ENCODE measurements at regions not wholly inside any gene's neighbourhood (a gene's known extent, or its start where the extent isn't known, plus 50 kb on each side); places are given as distances from the start of the nearest gene placed in this dataset.

DNA sequence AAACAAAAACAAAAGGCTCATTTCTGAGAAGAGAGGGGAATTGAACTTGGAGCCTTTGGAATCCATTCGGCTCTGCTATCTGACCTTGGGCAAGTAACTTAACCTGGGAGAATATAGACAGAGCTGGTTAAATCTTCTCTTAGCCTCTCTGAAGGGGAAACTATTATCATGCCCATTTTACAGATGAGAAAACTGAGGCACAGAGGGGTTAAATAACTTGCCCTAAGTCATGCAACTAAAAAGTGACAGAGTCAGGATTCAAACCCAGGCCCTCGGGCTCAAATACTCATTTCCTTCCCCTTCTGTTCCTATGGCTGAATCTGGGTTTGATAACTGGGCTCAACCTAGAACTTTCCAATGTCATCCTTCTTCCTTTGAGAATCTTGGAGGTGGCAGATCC lies 291.3 kb upstream of the MSX2 start:
- H3K36me3 Mint-ChIP-seq, result no peaks in the 10 kb centered on the region
- H3K9me3 Mint-ChIP-seq, result no peaks in the 10 kb centered on the region
- no peak overlapping the region for H3K27ac Mint-ChIP-seq
- H3K27me3 Mint-ChIP-seq, result peaks cover 5% of the 10 kb centered on the region
- H3K4me3 Mint-ChIP-seq, result no peak overlapping the region
- H3K4me1 Mint-ChIP-seq, result no peaks in the 10 kb centered on the region

DNA sequence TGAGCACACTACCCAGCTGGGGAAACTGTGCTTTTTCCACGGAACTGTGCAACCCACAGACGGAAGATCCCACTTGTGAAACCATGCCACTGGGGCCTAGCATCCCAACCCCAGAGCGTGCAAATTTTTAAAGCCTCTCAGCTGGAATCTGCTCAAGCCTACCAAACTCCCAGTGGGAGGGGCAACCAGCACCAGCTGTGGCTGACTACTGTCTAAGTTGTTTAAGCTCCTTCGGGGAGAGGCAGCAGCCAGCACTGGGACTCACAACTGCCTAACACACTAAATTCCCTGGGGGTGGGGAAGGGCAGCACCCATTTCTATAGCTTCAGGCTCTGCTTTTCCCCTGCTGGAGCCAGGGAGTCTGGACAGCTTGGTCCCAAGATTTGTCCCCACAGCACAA lies 287.6 kb upstream of the MSX2 start:
- Mint-ChIP-seq H3K27ac (no peak overlapping the region), H3K9me3 (peaks cover 5% of the 10 kb centered on the region), H3K4me3 (no peak overlapping the region), H3K27me3 (peaks cover 6% of the 10 kb centered on the region), H3K36me3 (no peaks in the 10 kb centered on the region), H3K4me1 (no peaks in the 10 kb centered on the region)

GRCh38 chr5:174444479-174445188 lies 279.7 kb upstream of the MSX2 start:
- peaks cover 14% of the 10 kb centered on the region for H3K9me3 Mint-ChIP-seq
- no peaks in the 10 kb centered on the region for H3K4me1 Mint-ChIP-seq
- H3K4me3 Mint-ChIP-seq, result no peak overlapping the region
- H3K27me3 Mint-ChIP-seq, result no peaks in the 10 kb centered on the region
- no peaks in the 10 kb centered on the region for H3K36me3 Mint-ChIP-seq
- H3K27ac Mint-ChIP-seq, result no peak overlapping the region

DNA sequence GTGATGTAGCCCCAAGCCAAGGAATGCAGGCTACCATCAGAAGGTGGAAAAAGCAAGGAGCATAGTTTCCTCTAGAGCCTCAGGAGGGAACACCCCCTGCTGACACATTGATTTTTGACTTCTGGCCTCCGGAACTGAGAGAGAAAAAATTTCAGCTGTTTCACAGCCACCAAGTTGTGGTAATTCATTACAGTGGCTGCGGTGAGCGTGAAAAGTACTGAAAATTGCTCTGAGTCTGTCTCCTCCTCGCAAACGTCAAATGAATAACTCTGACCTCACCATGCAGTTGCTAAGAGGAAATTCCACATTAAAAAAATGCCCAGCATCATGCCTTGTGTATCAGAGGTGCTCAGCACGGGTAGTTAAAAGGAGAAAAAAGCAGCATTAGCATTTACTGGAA lies 277.9 kb upstream of the MSX2 start:
- Mint-ChIP-seq H3K27me3 (peaks cover under 1% of the 10 kb centered on the region), H3K36me3 (no peaks in the 10 kb centered on the region), H3K4me1 (no peaks in the 10 kb centered on the region), H3K27ac (no peak overlapping the region), H3K4me3 (no peak overlapping the region), H3K9me3 (peaks cover 14% of the 10 kb centered on the region)

DNA sequence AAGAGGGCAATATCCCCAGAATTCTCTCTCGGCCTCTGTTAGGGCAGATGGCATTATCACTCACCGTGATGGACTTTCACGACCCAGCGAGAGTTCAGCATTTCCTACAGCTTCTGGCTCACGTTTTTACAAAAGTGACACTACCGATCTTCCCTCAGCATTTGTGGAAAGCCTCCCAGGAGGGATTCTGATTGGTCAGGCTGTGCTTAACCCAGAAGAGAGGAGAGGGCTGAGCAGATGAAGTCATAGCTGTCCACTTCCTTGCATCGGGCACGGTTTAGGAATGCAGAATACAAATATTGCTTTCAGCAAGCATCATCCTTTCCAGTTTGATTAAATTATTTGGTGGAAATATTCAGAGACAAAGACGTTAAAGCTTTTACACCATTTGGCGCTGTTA lies 277.4 kb upstream of the MSX2 start:
- Mint-ChIP-seq H3K9me3 (peaks cover 14% of the 10 kb centered on the region), H3K36me3 (no peaks in the 10 kb centered on the region), H3K4me3 (no peak overlapping the region), H3K27me3 (peaks cover 2% of the 10 kb centered on the region), H3K4me1 (no peaks in the 10 kb centered on the region), H3K27ac (no peak overlapping the region)

DNA sequence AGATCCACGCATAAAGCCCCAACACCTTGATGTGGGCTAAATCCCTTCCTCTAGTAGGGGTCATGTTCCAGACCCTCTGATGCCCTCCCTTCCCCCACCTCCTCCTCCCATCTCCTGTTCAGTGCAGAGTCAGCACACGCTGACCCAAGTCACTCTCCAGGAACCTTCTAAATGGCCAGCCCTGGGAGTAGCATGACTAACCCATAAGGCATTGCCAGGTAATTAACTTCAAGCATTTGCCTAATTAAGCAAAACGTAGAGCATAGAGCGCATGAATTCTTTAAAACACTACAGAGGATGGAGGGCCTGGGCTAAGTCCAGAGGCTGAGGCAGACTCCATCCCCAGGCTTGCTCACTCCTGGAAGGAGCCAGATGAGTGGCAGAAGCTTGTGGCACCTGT lies 276.3 kb upstream of the MSX2 start:
- peaks cover 14% of the 10 kb centered on the region for H3K9me3 Mint-ChIP-seq
- no peaks in the 10 kb centered on the region for H3K36me3 Mint-ChIP-seq
- H3K27ac Mint-ChIP-seq, result no peak overlapping the region
- no peak overlapping the region for H3K4me3 Mint-ChIP-seq
- H3K4me1 Mint-ChIP-seq, result no peaks in the 10 kb centered on the region
- H3K27me3 Mint-ChIP-seq, result peaks cover 2% of the 10 kb centered on the region

GRCh38 chr5:174448662-174449061 lies 275.7 kb upstream of the MSX2 start:
- Mint-ChIP-seq H3K27me3 (peaks cover 2% of the 10 kb centered on the region), H3K4me3 (no peak overlapping the region), H3K36me3 (no peaks in the 10 kb centered on the region), H3K27ac (no peak overlapping the region), H3K9me3 (peaks cover 11% of the 10 kb centered on the region), H3K4me1 (peaks cover under 1% of the 10 kb centered on the region)

GRCh38 chr5:174453690-174454089 lies 270.7 kb upstream of the MSX2 start:
- H3K27ac Mint-ChIP-seq, result no peak overlapping the region
- H3K4me3 Mint-ChIP-seq, result peak overlapping the region; percentile 49
- peaks cover 2% of the 10 kb centered on the region for H3K27me3 Mint-ChIP-seq
- H3K9me3 Mint-ChIP-seq, result no peaks in the 10 kb centered on the region
- H3K4me1 Mint-ChIP-seq, result peaks cover 12% of the 10 kb centered on the region
- no peaks in the 10 kb centered on the region for H3K36me3 Mint-ChIP-seq

- Mint-ChIP-seq H3K27ac (no peak overlapping the region), H3K27me3 (peaks cover 2% of the 10 kb centered on the region), H3K4me3 (no peak overlapping the region), H3K9me3 (no peaks in the 10 kb centered on the region), H3K36me3 (no peaks in the 10 kb centered on the region), H3K4me1 (peaks cover 12% of the 10 kb centered on the region)
Measured at GRCh38 chr5:174454464-174454863, 269.9 kb upstream of the MSX2 start.

DNA sequence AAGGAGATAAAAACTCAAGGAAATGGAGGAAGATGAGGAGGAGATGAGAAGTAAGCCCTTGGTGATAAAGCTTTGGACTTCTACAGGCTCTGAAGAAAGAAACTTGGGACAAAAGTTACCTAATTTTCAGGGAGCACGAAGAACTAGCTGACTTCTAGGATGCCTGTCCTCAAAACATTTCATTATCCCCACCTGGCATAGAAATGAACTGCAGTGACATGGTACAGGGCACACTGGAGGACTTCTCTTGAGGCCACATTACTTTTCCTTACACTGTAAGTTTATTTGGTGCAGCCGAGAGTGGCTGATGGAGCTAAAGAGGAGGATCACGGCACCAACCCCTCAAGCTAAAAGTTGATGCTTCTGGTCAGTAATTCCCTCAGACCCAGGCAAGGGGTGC lies 269.5 kb upstream of the MSX2 start:
- Mint-ChIP-seq H3K9me3 (no peaks in the 10 kb centered on the region), H3K36me3 (no peaks in the 10 kb centered on the region), H3K27me3 (peaks cover 2% of the 10 kb centered on the region), H3K27ac (no peak overlapping the region), H3K4me1 (peaks cover 12% of the 10 kb centered on the region), H3K4me3 (no peak overlapping the region)

GRCh38 chr5:174455301-174455700 lies 269.1 kb upstream of the MSX2 start:
- Mint-ChIP-seq H3K36me3 (no peaks in the 10 kb centered on the region), H3K4me3 (no peak overlapping the region), H3K27ac (no peak overlapping the region), H3K4me1 (peaks cover 14% of the 10 kb centered on the region), H3K27me3 (peaks cover 2% of the 10 kb centered on the region), H3K9me3 (no peaks in the 10 kb centered on the region)

- H3K36me3 Mint-ChIP-seq, result no peaks in the 10 kb centered on the region
- H3K27me3 Mint-ChIP-seq, result no peaks in the 10 kb centered on the region
- no peaks in the 10 kb centered on the region for H3K9me3 Mint-ChIP-seq
- H3K27ac Mint-ChIP-seq, result no peak overlapping the region
- peaks cover 17% of the 10 kb centered on the region for H3K4me1 Mint-ChIP-seq
- no peak overlapping the region for H3K4me3 Mint-ChIP-seq
Measured at GRCh38 chr5:174457141-174457678, 267.2 kb upstream of the MSX2 start.

DNA sequence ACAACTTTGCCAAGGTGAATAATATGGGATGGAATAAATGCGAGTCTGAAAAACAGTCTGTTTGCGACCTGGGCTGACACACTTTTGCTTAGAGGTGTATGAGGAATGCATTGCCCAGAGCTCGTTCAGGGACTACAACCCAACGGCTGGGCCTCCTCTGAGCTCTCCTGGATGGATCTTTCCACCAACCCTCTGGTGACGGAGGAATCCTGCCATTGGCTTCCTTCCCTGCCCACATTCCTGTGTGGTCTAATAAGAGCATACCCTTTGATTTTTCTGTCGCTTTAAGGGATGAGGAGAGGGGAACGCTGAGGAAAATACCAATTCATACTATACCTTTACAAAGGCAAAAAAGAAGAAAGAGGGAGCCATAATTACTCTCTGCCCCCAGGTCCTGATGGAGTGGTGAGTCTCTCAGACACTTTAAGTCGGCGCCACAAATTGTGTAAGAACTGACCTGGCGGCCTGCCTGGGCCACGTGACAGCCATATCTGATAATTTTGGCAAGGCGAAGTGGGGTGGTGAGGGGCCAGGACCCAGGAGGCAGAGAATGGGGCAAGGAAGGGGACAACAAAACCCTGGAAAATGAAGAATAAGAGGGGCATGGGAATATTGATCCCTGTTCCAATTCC lies 265.2 kb upstream of the MSX2 start:
- H3K27me3 Mint-ChIP-seq, result no peaks in the 10 kb centered on the region
- H3K4me3 Mint-ChIP-seq, result no peak overlapping the region
- peaks cover 12% of the 10 kb centered on the region for H3K4me1 Mint-ChIP-seq
- no peaks in the 10 kb centered on the region for H3K9me3 Mint-ChIP-seq
- H3K36me3 Mint-ChIP-seq, result no peaks in the 10 kb centered on the region
- H3K27ac Mint-ChIP-seq, result no peak overlapping the region

DNA sequence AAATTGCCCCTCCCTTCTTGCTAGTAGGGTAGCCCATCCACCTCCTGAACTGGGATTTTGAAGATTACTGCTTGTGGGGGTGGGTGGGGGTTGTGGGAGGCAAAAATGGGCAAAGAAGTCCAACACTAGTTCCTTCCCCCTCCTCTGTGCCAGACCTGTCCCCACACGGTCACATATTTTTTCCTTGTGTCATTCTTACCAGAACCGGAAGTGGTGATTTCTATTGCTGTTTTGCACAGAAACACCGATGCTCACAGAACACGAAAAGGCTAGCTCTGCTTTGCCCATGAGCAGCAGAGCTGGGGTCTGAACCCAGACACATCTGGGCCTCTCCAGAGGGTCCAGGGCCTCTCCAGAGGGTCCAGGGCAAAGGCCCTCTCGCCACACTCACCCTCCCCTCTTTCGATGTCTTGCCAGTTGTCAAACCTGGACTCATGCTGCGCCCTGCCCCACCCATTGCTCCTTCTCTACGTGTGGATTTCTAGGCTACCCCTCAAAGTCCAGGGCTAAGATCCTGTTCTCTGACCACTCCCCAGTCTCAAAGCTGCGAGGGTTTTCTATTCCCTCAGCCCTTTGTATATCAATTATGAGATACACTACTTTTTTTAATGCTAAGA lies 264.4 kb upstream of the MSX2 start:
- no peaks in the 10 kb centered on the region for H3K36me3 Mint-ChIP-seq

GRCh38 chr5:174462129-174462528 lies 262.3 kb upstream of the MSX2 start:
- Mint-ChIP-seq H3K27me3 (no peaks in the 10 kb centered on the region), H3K36me3 (no peaks in the 10 kb centered on the region), H3K9me3 (no peaks in the 10 kb centered on the region), H3K4me1 (peaks cover 6% of the 10 kb centered on the region), H3K4me3 (no peak overlapping the region), H3K27ac (no peak overlapping the region)

More for the DNA sequence above, 264.4 kb upstream of the MSX2 start:
- H3K27me3 Mint-ChIP-seq, result no peaks in the 10 kb centered on the region
- H3K9me3 Mint-ChIP-seq, result no peaks in the 10 kb centered on the region
- peaks cover 9% of the 10 kb centered on the region for H3K4me1 Mint-ChIP-seq
- no peak overlapping the region for H3K27ac Mint-ChIP-seq
- H3K4me3 Mint-ChIP-seq, result no peak overlapping the region

- Mint-ChIP-seq H3K4me1 (peaks cover 6% of the 10 kb centered on the region), H3K4me3 (no peak overlapping the region), H3K9me3 (peaks cover 7% of the 10 kb centered on the region), H3K27ac (no peak overlapping the region), H3K36me3 (no peaks in the 10 kb centered on the region), H3K27me3 (no peaks in the 10 kb centered on the region)
Measured at GRCh38 chr5:174464504-174465165, 259.7 kb upstream of the MSX2 start.

All from activated naive CD4-positive, alpha-beta T cell treated with anti-CD3 and anti-CD28 coated beads, Interleukin-2, amount 50 U/mL, for 24 hours (primary cell).